Inflammatory macrophage treated with lipopolysaccharide for 1 hour (primary cell): ENCODE measurements at regions not wholly inside any gene's neighbourhood (a gene's known extent, or its start where the extent isn't known, plus 50 kb on each side); places are given as distances from the start of the nearest gene placed in this dataset.

ENCODE experiments used
- DNase-seq, 2 donors: peaks; one replicate each; pipeline ENCODE4 v3.0.0-alpha.2; 2020 to 2022

GRCh38 chr4:157776930-157777528, 395.8 kb downstream of the GASK1B start:
- DNase-seq, result no peak

DNA sequence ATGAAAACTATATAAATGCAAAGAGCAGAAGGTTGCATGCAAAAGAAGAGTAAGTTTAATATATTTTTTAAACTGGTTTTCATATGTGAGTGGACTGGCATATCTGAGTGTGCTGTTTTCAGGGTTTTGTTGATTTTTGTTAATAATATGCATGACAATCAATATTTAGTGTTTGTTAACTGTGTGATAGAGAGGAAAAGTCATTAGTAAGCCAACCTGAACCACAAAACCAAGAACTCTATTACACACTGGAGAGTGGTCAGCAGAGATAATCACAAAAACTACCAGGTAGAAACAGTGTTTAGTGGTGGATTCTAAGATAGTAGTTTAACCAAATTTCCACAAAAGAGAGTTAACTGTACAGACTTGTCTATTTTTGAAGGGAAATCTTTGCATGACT, 396.9 kb downstream of the GASK1B start:
- DNase-seq, result no peak

GRCh38 chr4:157772907-157773306, 399.9 kb downstream of the GASK1B start:
- no peak for DNase-seq

DNA sequence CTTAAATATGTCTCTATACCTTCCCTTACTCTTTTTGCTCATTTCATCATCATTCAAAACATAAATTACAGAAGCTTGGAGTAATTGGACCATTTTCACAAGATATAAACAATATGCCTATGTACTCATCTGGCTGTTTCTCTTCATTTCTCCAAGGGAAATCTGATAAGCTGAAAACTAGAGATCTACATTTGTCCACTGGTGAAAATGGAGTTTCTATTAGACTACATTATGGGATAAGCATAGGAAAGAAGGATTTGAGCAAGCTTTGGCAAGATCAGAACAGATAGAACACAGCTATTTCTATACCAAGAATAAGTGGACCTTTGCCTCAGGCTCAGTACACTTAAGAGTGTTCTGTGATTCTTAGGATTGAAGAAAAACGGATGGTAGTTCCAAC, 404.4 kb downstream of the GASK1B start:
- DNase-seq, result no peak

DNA sequence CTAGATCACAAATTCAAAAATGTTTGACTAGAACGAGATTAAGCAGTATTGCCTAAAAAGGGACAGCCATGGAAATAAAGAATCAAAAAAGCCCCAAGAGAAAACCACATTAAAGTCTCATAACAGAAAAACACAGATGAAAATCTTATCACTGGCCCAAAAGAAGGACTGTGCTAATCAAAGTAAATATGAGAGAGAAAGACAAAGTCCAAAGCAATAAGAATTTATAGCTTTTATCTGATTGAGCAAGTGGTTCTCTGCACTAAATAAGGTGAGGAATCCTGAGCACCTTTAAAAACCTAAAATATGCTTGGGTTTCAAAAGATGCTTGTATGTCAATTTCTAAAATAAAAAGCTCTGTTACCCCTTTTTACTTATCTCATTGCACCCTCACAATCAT, 409.3 kb downstream of the GASK1B start:
- no peak for DNase-seq

DNA sequence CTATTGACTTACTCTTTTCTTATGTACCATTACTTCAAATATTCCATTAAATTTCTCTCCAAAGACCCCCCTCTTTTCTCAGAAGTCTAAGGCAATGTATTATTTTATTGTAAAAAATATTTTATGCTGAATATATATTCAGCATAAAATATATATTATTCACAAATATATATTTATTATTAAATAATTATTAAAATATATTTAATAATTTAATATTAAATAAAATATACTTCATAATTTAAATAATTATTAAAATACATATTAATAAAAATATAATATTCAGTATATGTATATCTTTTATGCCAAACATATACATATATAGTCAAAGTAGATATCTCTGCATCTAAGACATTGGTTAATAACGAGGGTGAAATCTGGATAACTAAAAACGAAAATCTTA, 418.4 kb downstream of the GASK1B start:
- no peak for DNase-seq

GRCh38 chr4:157751631-157752030, 421.2 kb downstream of the GASK1B start:
- DNase-seq, result no peak

DNA sequence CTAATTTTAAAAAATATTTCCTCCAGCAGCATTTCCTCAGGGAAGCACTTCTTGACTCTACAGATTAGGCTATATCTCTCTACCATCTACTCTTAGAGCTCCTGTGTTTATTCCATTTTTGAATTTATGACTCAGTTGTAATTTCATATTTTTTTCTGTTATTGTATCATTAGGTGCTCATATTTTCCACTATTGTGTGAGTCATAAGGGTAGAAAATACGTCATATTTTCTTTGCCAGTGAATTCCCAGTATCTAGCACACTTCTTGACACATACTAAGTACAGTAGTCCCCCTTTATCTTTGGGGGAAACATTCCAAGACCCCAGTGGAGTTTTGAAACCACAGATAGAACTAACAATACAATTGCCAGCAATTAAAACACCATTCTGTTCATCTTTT, 431.2 kb downstream of the GASK1B start:
- DNase-seq, result no peak

DNA sequence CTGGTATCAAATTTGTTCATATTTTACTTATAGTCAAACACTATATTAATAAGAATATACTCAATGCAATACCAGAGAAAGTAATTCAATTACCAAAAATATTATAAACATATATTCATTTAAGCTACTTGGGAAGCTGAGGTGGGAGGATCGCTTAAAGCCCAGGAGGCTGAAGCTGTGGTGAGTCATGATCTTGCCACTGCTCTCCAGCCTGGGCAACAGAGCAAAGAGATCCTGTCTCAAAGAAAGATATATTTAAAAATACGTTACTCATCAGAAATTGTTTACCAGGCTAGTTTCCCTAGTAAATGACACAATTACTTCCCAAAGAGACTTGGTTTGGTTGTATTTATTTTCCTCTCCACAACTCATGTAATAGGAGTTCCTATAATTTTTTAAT, 433.6 kb downstream of the GASK1B start:
- DNase-seq, result no peak

GRCh38 chr4:157728215-157728614, 444.6 kb downstream of the GASK1B start:
- no peak for DNase-seq

- no peak for DNase-seq
These were observed 445.7 kb downstream of the GASK1B start for GRCh38 chr4:157727163-157727562.

GRCh38 chr4:157722146-157722545, 450.7 kb downstream of the GASK1B start:
- no peak for DNase-seq

GRCh38 chr4:157713342-157713741, 459.5 kb downstream of the GASK1B start:
- no peak for DNase-seq

GRCh38 chr4:157706155-157706554, 466.7 kb downstream of the GASK1B start:
- DNase-seq, result no peak

GRCh38 chr4:157702831-157703230, 470.0 kb downstream of the GASK1B start:
- no peak for DNase-seq

DNA sequence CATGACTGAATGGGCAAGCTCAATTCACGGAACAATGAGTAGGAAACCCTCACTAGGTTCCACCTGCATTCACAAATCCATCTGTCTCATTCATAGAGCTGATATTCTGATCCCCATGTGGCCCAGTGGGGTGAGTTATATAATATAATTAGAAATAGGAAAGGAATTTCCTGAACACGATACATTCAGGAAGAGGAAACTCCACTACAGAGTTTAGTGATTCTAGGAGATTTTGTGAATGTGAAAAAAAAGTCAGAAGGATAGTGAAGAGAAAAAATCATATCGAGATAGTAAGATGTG, 471.2 kb downstream of the GASK1B start:
- no peak for DNase-seq

DNA sequence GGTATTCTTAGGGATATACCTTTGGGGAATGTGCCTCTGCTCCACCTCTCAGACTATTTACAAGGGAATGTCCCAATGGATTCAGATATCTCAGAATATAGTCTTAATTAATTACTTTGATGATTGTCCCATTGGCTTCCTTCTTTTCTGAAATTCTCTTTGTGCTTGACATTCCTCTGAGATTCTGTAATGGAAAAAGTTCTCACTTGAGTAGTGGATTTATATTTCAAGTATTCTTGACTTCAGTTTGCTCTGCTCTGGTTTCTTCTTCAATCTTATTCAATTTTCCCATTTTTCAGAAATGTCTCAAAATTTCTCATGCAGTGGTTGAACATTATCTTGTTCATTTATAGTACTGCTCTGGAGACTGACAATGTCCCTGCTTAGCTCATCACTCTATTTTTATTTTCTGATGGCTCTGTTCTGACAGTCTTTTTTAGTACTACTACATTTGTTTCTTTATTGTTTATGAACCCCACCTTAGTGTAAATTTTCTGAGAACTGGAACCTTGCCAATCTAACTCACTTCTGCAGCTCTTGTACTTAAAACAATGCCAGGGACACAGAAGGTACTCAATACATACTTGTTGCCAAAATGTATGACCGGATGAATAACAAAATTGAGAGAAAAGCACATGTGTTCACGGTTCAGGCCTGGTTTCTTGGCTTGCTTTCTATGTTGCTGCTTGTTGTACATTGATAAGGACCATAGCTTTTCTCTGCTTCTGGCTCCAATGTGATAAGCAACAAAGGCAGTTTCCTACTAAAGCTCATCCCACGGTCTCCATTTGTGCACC, 471.7 kb downstream of the GASK1B start:
- no peak for DNase-seq

GRCh38 chr4:157689476-157689875, 468.9 kb downstream of the GRIA2 start:
- no peak for DNase-seq

DNA sequence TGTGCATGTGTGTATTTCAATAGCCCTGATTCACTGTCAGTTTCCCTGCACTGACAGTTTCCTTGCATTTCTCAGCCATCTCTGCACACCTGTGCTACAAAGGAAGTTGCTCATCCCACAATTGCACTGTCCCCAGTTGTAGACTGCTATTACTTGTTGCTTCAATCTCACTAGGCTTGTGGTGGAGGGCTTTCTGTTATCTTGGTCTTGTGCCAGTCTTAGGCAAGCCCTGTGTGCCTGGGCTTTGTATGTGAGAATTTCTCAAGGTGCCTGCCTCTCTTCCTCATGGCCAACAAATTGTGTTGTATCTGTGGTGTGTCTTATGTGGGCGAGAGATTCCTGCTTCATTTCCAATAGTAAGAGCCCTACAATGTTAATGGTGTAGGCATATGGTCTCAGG, 467.4 kb downstream of the GRIA2 start:
- DNase-seq, result no peak

DNA sequence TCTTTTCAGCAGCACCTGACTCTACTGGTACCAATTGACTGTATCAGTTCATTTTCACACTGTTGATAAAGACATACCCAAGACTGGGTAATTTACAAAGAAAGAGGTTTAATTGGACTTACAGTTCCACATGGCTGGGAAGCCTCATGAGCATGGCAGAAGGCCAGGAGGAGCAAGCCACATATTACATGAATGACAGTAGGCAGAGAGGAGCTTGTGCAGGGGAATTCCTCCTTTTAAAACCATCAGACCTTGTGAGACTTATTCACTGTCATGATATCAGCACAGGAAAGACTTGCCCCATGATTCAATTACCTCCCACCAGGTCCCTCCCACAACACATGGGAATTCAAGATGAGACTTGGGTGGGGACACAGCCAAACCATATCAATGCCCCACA, 458.8 kb downstream of the GRIA2 start:
- DNase-seq, result peak in 1 of 2 donors; percentile 2

GRCh38 chr4:157678478-157678877, 457.9 kb downstream of the GRIA2 start:
- no peak for DNase-seq

DNA sequence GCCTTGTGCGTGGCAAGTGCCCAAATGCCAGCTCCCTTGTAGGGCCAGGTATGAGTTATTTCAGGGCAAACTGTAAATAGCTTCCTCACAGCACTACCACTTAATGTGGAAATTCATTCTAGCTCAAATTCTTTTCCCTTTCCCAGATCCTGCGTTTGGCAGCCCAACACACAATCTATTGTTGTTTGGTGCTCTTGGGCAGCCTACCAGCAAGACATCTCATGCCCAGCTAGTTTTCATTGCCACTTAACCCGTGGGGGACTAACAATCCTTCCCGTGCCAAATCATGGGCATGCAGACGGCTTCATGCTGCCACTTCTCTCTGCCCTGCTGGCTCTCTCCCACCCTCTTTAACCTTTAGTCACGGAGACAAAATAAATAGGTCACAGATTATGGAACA, 454.2 kb downstream of the GRIA2 start:
- no peak for DNase-seq

DNA sequence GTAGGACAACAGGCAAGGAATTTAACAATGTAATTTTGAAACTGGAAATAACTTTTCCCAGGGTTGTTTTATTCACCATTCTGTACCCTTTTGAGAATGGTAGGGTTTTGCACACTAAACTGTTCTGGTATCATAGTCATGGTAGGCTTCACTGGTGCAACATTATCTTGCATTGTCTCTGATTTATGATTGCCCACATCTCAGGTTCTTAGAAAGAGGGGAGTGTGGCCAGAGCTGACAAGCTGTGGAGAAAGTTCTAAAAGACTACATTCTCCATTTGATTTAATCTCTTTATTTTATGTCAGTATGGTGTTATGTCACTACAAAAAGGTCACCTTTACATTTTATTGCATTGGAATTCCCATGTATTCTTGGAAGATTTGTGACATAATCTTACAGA, 447.3 kb downstream of the GRIA2 start:
- DNase-seq, result no peak

DNA sequence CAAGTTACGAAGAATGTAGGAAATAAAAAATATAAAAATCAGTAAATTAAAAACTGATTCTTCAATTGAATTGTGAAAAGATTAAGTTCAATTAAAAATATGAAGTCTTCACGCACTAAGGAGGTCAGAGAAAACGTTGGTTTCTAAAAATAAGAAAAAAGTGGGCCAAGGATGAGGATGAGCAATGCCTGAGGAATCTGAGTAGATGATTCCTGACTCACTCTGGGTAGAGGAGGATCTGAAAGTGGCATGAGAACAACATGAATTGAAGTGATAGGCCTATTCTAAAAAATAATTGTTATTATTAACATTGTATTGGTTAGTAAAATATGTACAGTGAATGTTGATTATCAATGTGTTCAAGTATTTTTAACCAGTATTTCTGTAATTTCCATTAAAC, 444.2 kb downstream of the GRIA2 start:
- no peak for DNase-seq
